ENCODE measurements at regions not wholly inside any gene's neighbourhood (a gene's known extent, or its start where the extent isn't known, plus 50 kb on each side); places are given as distances from the start of the nearest gene placed in this dataset.
"Not testable (repeated sequence)": the region's sequence is repeated elsewhere in the genome, so short reads cannot be mapped to it uniquely, and the experiment has no call there.

- WGBS (ENCODE audit: insufficient coverage) = 63% methylated on average over 3 of the region's 15 CpGs
- no peaks in the 10 kb centered on the region for H3K36me3 ChIP-seq (ENCODE audit: control insufficient read depth, insufficient read depth, low read length)
- H3K27ac ChIP-seq (ENCODE audit: low read depth, low read length) = no peak overlapping the region
- peaks cover 6% of the 10 kb centered on the region for H3K27me3 ChIP-seq (ENCODE audit: control insufficient read depth, insufficient read depth, low read length)
- no peak overlapping the region for H3K4me3 ChIP-seq (ENCODE audit: low read depth, low read length)
- DNase-seq (ENCODE audit: low read depth in 4 of 6, low spot score in 6 of 6) = peak in 2 of 6 donors; percentile 9 to 41
- peaks cover 8% of the 10 kb centered on the region for H3K4me1 ChIP-seq (ENCODE audit: control insufficient read depth, insufficient read depth, low read length)
- H3K9me3 ChIP-seq (ENCODE audit: control insufficient read depth, insufficient read depth, low read length) = no peaks in the 10 kb centered on the region
Observed at GRCh38 chrX:40243755-40244515, 146.2 kb upstream of the BCOR start.

GRCh38 chrX:40240844-40241243 lies 143.1 kb upstream of the BCOR start:
- no peak for DNase-seq (ENCODE audit: low read depth in 4 of 6, low spot score in 6 of 6)
- H3K4me3 ChIP-seq (ENCODE audit: low read depth, low read length) = no peak overlapping the region
- no peaks in the 10 kb centered on the region for H3K9me3 ChIP-seq (ENCODE audit: control insufficient read depth, insufficient read depth, low read length)
- H3K27me3 ChIP-seq (ENCODE audit: control insufficient read depth, insufficient read depth, low read length) = peaks cover 3% of the 10 kb centered on the region
- peaks cover 11% of the 10 kb centered on the region for H3K4me1 ChIP-seq (ENCODE audit: control insufficient read depth, insufficient read depth, low read length)
- H3K36me3 ChIP-seq (ENCODE audit: control insufficient read depth, insufficient read depth, low read length) = no peaks in the 10 kb centered on the region
- no peak overlapping the region for H3K27ac ChIP-seq (ENCODE audit: low read depth, low read length)

- no peaks in the 10 kb centered on the region for H3K27me3 ChIP-seq (ENCODE audit: control insufficient read depth, insufficient read depth, low read length)
Observed at GRCh38 chrX:40237731-40238178, 140.0 kb upstream of the BCOR start.

GRCh38 chrX:40230646-40231045 lies 132.9 kb upstream of the BCOR start:
- H3K27me3 ChIP-seq (ENCODE audit: control insufficient read depth, insufficient read depth, low read length) = no peaks in the 10 kb centered on the region
- no peak for DNase-seq (ENCODE audit: low read depth in 4 of 6, low spot score in 6 of 6)
- H3K4me3 ChIP-seq (ENCODE audit: low read depth, low read length) = no peak overlapping the region
- no peaks in the 10 kb centered on the region for H3K36me3 ChIP-seq (ENCODE audit: control insufficient read depth, insufficient read depth, low read length)
- H3K4me1 ChIP-seq (ENCODE audit: control insufficient read depth, insufficient read depth, low read length) = no peaks in the 10 kb centered on the region
- no peaks in the 10 kb centered on the region for H3K9me3 ChIP-seq (ENCODE audit: control insufficient read depth, insufficient read depth, low read length)
- no peak overlapping the region for H3K27ac ChIP-seq (ENCODE audit: low read depth, low read length)
- WGBS (ENCODE audit: insufficient coverage) = no CpG with 5 or more reads among the region's 2 CpGs

More at GRCh38 chrX:40237731-40238178, 140.0 kb upstream of the BCOR start:
- Histone ChIP-seq H3K4me3 (ENCODE audit: low read depth, low read length) (no peak overlapping the region), H3K36me3 (ENCODE audit: control insufficient read depth, insufficient read depth, low read length) (no peaks in the 10 kb centered on the region), H3K9me3 (ENCODE audit: control insufficient read depth, insufficient read depth, low read length) (no peaks in the 10 kb centered on the region), H3K27ac (ENCODE audit: low read depth, low read length) (no peak overlapping the region), H3K4me1 (ENCODE audit: control insufficient read depth, insufficient read depth, low read length) (peaks cover 4% of the 10 kb centered on the region)
- WGBS (ENCODE audit: insufficient coverage) = 28% methylated on average over 13 of the region's 14 CpGs
- DNase-seq (ENCODE audit: low read depth in 4 of 6, low spot score in 6 of 6) = no peak

GRCh38 chrX:40227125-40227524 lies 129.4 kb upstream of the BCOR start:
- H3K4me1 ChIP-seq (ENCODE audit: control insufficient read depth, insufficient read depth, low read length) = no peaks in the 10 kb centered on the region
- H3K9me3 ChIP-seq (ENCODE audit: control insufficient read depth, insufficient read depth, low read length) = peaks cover 3% of the 10 kb centered on the region
- no peaks in the 10 kb centered on the region for H3K27me3 ChIP-seq (ENCODE audit: control insufficient read depth, insufficient read depth, low read length)
- H3K27ac ChIP-seq (ENCODE audit: low read depth, low read length) = no peak overlapping the region
- WGBS (ENCODE audit: insufficient coverage) = 83% methylated on average over 1 of the region's 5 CpGs
- H3K36me3 ChIP-seq (ENCODE audit: control insufficient read depth, insufficient read depth, low read length) = no peaks in the 10 kb centered on the region
- DNase-seq (ENCODE audit: low read depth in 4 of 6, low spot score in 6 of 6) = no peak
- no peak overlapping the region for H3K4me3 ChIP-seq (ENCODE audit: low read depth, low read length)

- no peak for DNase-seq (ENCODE audit: low read depth in 4 of 6, low spot score in 6 of 6)
- no peak overlapping the region for H3K27ac ChIP-seq (ENCODE audit: low read depth, low read length)
- no peak overlapping the region for H3K4me3 ChIP-seq (ENCODE audit: low read depth, low read length)
- H3K9me3 ChIP-seq (ENCODE audit: control insufficient read depth, insufficient read depth, low read length) = peaks cover 3% of the 10 kb centered on the region
- no peaks in the 10 kb centered on the region for H3K4me1 ChIP-seq (ENCODE audit: control insufficient read depth, insufficient read depth, low read length)
- H3K27me3 ChIP-seq (ENCODE audit: control insufficient read depth, insufficient read depth, low read length) = no peaks in the 10 kb centered on the region
- no peaks in the 10 kb centered on the region for H3K36me3 ChIP-seq (ENCODE audit: control insufficient read depth, insufficient read depth, low read length)
- WGBS (ENCODE audit: insufficient coverage) = no CpG with 5 or more reads among the region's 2 CpGs
Observed at GRCh38 chrX:40224658-40225057, 126.9 kb upstream of the BCOR start.

- not testable (repeated sequence) for H3K9me3 ChIP-seq (ENCODE audit: control insufficient read depth, insufficient read depth, low read length); H3K27ac ChIP-seq (ENCODE audit: low read depth, low read length); H3K27me3 ChIP-seq (ENCODE audit: control insufficient read depth, insufficient read depth, low read length); H3K36me3 ChIP-seq (ENCODE audit: control insufficient read depth, insufficient read depth, low read length); H3K4me3 ChIP-seq (ENCODE audit: low read depth, low read length); DNase-seq (ENCODE audit: low read depth in 4 of 6, low spot score in 6 of 6); H3K4me1 ChIP-seq (ENCODE audit: control insufficient read depth, insufficient read depth, low read length)
Observed at GRCh38 chrX:40222612-40223011, 124.9 kb upstream of the BCOR start.

- H3K36me3 ChIP-seq (ENCODE audit: control insufficient read depth, insufficient read depth, low read length) = no peaks in the 10 kb centered on the region
- no peak overlapping the region for H3K27ac ChIP-seq (ENCODE audit: low read depth, low read length)
- no peak for DNase-seq (ENCODE audit: low read depth in 4 of 6, low spot score in 6 of 6)
- H3K4me3 ChIP-seq (ENCODE audit: low read depth, low read length) = no peak overlapping the region
- 93% methylated on average over 2 of the region's 3 CpGs for WGBS (ENCODE audit: insufficient coverage)
- H3K27me3 ChIP-seq (ENCODE audit: control insufficient read depth, insufficient read depth, low read length) = peaks cover 2% of the 10 kb centered on the region
- H3K4me1 ChIP-seq (ENCODE audit: control insufficient read depth, insufficient read depth, low read length) = no peaks in the 10 kb centered on the region
- no peaks in the 10 kb centered on the region for H3K9me3 ChIP-seq (ENCODE audit: control insufficient read depth, insufficient read depth, low read length)
Observed at GRCh38 chrX:40213092-40213491, 115.3 kb upstream of the BCOR start.

GRCh38 chrX:40209951-40210617 lies 112.3 kb upstream of the BCOR start:
- no CpG with 5 or more reads among the region's 4 CpGs for WGBS (ENCODE audit: insufficient coverage)
- H3K9me3 ChIP-seq (ENCODE audit: control insufficient read depth, insufficient read depth, low read length) = no peaks in the 10 kb centered on the region
- no peak overlapping the region for H3K4me3 ChIP-seq (ENCODE audit: low read depth, low read length)
- DNase-seq (ENCODE audit: low read depth in 4 of 6, low spot score in 6 of 6) = no peak
- no peaks in the 10 kb centered on the region for H3K36me3 ChIP-seq (ENCODE audit: control insufficient read depth, insufficient read depth, low read length)
- H3K27ac ChIP-seq (ENCODE audit: low read depth, low read length) = no peak overlapping the region
- no peaks in the 10 kb centered on the region for H3K4me1 ChIP-seq (ENCODE audit: control insufficient read depth, insufficient read depth, low read length)
- H3K27me3 ChIP-seq (ENCODE audit: control insufficient read depth, insufficient read depth, low read length) = no peaks in the 10 kb centered on the region

- no peak overlapping the region for H3K4me3 ChIP-seq (ENCODE audit: low read depth, low read length)
- DNase-seq (ENCODE audit: low read depth in 4 of 6, low spot score in 6 of 6) = no peak
- H3K27ac ChIP-seq (ENCODE audit: low read depth, low read length) = no peak overlapping the region
- H3K4me1 ChIP-seq (ENCODE audit: control insufficient read depth, insufficient read depth, low read length) = no peaks in the 10 kb centered on the region
- no peaks in the 10 kb centered on the region for H3K36me3 ChIP-seq (ENCODE audit: control insufficient read depth, insufficient read depth, low read length)
- 95% methylated on average over 3 of the region's 4 CpGs for WGBS (ENCODE audit: insufficient coverage)
- H3K9me3 ChIP-seq (ENCODE audit: control insufficient read depth, insufficient read depth, low read length) = no peaks in the 10 kb centered on the region
- H3K27me3 ChIP-seq (ENCODE audit: control insufficient read depth, insufficient read depth, low read length) = no peaks in the 10 kb centered on the region
Observed at GRCh38 chrX:40207626-40208025, 109.9 kb upstream of the BCOR start.

Measured in spinal cord (tissue), 9 donors.